Right ventricle myocardium superior (tissue), 1 donor: ENCODE measurements at regions not wholly inside any gene's neighbourhood (a gene's known extent, or its start where the extent isn't known, plus 50 kb on each side); places are given as distances from the start of the nearest gene placed in this dataset.

Experiments used
- ATAC-seq: fragments of 200-7000 bp; cut with Tn5 transposase; one replicate; pipeline ENCODE4 v1.9.1; 2020; ENCODE audit warnings: mild to moderate bottlenecking; ENCODE audit not compliant: poor library complexity
- DNase-seq: peaks from one replicate; pipeline ENCODE4 v3.0.0-alpha.2; 2020
- intact Hi-C: fragments of 100-400 bp; cut with DNase I; formaldehyde crosslinking; loops from one replicate; pipeline ENCODE4 v1.11.2; 2022
- donor health status: DM: no; HTN: yes; CAD: no; lungs with severe emphysema.

DNA sequence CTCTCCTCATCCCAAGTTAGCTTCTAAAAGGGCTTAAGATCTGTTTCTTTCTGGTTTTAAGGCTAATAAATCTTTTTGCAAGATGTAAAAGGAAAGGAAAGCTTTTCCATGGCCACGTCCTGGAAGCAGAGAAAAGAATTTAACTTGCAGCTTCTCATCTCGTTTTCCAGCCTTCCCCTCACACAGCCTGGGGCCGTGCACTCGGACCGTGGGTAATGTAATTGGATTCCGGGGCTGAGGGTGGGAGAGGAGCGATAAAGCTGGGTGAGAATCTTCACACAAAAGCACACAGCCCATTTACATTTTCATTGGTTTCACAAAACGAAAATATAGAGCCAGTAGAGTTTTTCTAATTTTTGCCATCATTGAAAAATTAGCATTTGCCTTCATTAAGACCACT is 91.2 kb downstream of the IRX2 start:
- intact Hi-C loops = no loop called here
- DNase-seq (no peak), ATAC-seq (no peak)

DNA sequence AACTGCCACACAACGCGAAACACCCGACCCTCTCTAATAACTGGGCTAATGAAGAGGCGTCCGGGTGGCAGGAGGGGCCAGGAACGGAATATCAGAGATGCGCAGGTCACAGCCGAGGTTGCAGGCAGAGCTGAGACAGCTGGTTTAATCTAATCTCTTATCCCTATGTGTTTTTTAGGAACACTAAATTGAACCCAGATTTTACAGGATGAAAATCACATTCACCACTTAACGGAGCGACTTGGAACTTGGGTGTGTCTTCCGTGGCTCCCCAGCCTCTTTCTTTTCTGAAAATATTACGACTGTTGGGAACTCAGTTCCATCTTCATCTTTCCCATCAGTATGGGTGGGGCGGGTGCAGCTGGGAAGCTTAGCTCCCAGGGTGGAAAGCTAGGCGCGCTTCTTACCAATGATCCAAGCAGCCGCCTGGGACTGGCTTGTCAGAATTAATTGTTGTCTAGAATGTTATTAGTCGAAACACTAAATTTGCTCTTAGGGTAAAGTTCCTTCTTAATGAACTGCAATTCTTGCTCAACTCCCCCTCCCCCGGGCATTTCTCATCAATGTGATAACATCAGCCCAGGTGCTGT is 92.5 kb downstream of the IRX2 start:
- intact Hi-C loops = no loop called here
- ATAC-seq = no peak

GRCh38 chr5:2658447-2658846 is 93.0 kb downstream of the IRX2 start:
- ATAC-seq (no peak), DNase-seq (no peak)
- intact Hi-C loops = no loop called here

More for the DNA sequence above, 92.5 kb downstream of the IRX2 start:
- no peak for DNase-seq

DNA sequence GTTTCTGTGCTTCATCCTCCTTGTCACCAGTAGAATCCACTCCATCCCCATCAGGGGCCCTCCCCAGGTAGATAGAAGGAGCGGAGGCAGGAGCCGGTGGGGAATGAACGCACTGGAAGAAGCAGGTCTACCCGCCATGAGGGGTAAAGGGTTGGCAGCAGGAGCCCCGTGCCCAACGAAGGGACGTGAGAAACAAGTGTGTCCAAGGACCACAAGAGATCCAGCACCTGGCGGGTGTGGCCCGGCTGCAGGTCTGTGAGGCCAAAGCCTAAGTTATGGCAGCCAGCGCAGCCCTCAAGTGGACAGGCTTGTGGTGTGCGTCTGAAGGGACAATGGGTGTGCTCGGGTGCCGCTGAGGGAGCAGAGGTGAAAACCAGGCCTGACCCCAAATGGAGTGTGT is 94.3 kb downstream of the IRX2 start:
- intact Hi-C loops = no loop called here
- no peak for ATAC-seq
- DNase-seq = no peak

DNA sequence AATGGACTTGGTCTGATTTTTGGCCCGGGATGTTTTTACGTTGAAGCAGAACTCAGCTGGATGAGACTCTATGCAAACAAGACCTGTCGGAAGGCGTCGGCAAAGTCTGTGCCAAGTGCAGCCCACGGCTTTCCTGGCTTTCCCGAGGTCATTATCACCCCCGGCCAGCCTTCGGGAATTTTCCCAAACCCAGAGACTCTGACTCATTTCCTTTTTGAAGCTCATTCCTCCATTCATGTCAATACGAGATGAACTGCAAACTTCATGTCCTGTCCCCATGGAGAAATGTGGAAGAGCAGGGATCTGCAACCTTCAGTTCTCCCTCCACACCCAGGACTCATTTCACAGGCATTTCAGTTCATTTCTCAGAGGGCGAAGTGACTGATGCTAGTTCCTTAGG is 95.3 kb downstream of the IRX2 start:
- ATAC-seq = no peak
- DNase-seq = no peak
- intact Hi-C loops = no loop called here

DNA sequence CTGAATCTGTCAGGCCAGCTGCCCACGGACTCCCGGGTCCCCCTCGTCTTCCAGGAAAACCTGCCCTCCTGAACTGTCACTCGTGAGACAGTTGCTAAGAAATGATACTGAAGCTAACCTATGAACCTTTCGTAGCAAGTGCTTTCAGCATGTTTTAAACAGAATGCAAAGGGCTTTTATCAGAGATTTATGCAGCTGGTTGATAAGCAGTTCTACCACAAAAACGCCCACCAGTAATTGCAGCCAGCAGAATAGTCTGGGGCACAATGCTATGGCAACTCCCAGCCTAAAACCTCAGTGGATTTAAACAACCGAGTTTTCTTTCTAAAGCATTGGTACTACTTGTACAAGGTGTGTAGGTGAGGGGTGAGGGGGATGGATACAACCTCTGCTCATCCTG is 97.5 kb downstream of the IRX2 start:
- DNase-seq (no peak), ATAC-seq (no peak)
- intact Hi-C loops = no loop called here

DNA sequence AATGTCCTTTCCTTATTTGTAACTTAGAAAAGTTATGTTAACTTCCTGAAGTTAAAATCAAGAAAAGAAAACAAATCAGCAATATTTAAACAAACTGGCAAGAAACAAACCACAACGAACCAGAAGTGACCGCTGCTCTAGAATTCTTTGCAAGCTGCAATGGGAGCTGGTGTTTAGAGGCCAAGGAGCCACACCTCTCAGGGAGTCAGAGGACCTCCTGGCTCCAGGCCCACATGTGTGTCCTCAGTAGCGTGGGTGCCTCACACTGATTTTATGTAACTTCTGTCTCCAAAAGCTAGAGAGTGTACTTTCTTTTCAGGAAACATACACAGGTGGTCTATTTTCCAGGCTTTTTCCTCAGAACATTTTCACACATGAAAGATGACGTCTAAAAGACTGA is 100.4 kb downstream of the IRX2 start:
- DNase-seq = no peak
- no peak for ATAC-seq
- intact Hi-C loops = no loop called here

DNA sequence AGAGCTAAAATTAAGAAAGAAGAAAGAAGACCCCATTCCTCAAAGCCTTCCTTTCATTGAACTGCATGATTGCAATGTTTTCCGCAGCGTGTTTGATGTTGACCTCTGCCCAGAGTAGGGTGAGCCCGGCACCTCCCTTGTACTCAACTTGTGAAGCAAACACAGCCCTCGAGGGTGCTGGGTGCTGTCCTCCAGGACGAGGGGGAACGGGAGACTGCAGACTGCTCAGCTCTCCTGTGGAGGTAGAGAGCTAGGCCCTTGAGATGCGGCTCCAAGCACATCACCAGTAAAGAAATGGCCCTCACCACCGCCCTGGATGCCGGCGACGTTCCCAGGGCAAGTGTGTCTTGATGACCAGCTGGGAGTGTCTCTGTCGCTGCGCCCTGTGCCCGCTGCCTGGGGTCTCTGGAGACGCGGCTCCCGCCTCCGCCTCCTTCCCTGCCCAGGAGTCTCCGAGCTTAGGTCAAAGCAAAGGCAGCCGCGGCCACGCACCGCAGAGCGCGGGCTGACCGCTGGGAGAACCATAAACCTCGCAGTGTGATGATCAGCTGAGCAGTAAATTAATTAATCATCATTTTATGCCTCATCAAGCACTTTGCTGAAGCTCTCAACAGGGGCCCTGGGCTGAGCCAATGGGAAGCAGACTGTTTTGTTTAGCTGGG is 108.7 kb downstream of the IRX2 start:
- no peak for ATAC-seq
- no peak for DNase-seq
- intact Hi-C loops = no loop called here

DNA sequence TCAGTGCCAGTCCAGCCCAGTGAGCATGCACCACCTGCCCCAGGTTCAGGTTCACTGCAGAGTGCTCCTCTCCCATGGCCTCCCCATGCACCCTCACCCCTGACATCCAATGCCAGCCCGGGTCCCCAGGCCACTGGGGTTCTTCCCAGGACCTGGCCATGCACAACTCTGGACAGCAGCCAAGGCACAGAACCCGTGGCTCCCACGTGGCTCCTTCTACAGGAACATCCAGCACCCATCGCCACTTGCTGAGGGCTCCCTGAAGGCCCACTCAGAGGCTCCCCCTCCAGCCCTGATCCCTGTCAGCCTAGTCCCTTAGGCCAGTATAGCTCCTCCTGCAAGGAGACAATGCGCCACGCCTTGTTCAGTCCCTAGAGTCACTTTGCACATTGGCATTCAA is 110.8 kb downstream of the IRX2 start:
- DNase-seq = no peak
- no peak for ATAC-seq
- intact Hi-C loops = no loop called here

DNA sequence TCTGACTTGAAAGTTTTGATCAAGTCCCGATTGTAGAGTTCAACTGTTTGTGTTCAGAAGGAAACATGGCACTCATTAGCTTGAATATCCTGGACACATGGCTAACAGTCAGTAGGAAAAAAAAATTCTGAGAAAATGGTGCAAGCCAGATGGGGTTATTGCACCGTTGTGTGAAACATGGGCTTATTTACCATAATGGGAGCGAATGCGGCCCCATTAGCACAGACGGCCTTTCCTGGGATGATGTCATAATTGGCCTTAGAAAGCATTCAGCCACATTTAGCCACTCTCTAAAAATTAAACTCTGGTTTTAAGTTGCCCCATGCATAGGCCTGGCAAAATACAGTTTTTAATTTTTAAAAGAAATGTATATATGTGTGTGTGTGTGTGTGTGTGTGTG is 112.1 kb downstream of the IRX2 start:
- ATAC-seq (no peak), DNase-seq (no peak)
- intact Hi-C loops = no loop called here

DNA sequence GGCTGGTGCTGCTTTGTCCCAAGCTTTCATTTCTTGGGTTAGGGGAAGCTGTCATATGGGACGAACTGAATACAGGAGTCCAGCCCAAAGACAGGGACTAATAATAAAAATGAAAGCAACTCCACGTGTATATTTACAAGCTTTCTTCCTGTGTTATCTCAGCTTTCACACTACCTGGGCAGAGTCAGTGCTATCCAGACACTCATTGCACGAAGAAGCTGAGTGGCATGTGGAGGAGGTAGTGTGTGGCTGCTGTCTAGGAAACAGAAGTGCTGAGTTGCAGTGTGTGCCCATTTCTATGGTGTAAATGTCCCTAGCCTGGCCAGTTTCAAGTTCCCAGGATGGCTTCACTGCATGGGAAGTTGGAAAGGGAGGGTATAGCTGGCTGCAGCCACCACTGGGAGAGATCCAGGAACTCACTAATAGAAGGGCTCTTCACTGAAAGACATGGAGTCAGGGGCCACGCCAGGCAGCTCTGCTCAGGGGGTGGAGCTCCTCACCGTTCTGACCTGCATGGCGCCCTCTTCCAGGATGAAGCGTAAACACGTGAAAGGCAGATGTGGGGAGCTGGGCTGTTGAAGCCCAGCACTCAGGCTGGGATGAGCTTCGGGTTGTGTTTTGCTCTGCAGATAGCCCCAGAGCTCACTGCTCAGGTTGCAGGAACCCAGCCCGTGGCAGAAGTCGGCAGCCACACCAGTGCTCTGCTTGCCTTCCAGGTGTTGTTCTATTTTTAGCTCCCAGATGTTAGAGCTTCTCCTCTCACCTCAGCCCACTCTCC is 116.9 kb downstream of the IRX2 start:
- ATAC-seq = no peak
- no peak for DNase-seq
- intact Hi-C loops = no loop called here

DNA sequence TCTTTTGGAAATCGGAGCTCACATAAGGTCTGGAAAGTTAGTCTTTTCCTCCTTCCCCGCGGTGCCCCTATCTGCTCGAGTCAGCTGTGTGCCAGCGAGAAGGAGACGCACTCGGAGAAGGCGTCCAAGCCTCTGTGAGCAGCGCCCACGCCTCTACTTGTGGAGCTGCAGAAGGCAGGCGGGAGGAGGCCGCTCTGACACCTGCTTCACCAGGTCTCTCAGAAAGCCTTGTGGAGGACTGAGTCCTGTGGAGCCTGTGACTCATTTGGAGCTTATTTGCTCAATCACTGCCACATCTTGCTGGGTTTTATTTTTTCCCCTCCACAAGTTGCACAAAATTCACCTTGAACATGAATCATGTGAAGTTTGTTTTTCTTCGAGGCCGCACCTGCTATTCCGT is 117.5 kb downstream of the IRX2 start:
- ATAC-seq (no peak), DNase-seq (no peak)
- intact Hi-C loops = no loop called here

GRCh38 chr5:2631758-2632157 is 119.7 kb downstream of the IRX2 start:
- no peak for ATAC-seq
- DNase-seq = no peak
- intact Hi-C loops = no loop called here

GRCh38 chr5:2629045-2629444 is 122.4 kb downstream of the IRX2 start:
- intact Hi-C loops = no loop called here
- ATAC-seq = no peak
- DNase-seq = no peak

GRCh38 chr5:2627867-2628266 is 123.6 kb downstream of the IRX2 start:
- intact Hi-C loops = no loop called here
- ATAC-seq = no peak
- no peak for DNase-seq

GRCh38 chr5:2626572-2626971 is 124.9 kb downstream of the IRX2 start:
- ATAC-seq = no peak
- intact Hi-C loops = no loop called here
- no peak for DNase-seq

DNA sequence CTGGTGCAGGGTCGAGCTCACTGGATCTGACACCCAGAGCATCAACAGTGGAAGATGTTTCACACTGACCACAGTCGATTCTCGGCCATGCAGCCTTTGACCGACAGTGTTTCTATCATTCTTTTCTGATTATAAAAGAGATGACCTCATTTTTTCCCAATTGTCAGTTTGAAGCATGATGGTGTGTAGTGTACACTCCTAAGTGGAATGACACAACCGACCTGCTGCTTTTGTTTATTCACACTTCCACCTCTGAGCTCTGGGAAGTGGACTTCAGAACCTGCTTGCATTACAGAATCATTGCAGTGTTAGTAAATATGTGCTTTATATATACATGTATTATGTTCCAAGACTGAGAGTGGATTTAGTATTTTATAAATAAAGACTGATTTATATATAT is 128.6 kb downstream of the IRX2 start:
- no peak for DNase-seq
- ATAC-seq = no peak
- intact Hi-C loops = no loop called here

DNA sequence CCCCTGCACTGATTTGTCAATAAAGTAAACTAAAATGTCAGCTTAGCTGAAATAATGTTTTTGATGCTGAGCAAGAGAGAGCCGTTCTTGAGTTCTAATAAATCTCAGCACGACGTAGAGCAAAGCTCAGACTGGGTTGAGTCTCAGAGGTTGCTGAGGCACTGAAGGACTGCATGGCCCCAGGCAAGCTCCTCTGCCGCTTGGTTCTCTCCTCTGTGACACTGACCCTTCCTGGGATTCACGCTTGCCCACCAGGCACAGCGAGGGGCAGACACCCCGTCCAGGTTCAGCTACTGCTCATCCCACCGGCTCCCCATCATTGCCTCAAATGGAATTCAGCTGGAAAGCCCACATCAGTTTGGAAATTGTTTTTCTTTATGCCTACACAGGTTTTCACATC is 129.8 kb downstream of the IRX2 start:
- intact Hi-C loops = no loop called here
- no peak for ATAC-seq
- DNase-seq = no peak

- intact Hi-C loops = no loop called here
- ATAC-seq (no peak), DNase-seq (no peak)
These were observed 132.3 kb downstream of the IRX2 start for GRCh38 chr5:2619216-2619615.

DNA sequence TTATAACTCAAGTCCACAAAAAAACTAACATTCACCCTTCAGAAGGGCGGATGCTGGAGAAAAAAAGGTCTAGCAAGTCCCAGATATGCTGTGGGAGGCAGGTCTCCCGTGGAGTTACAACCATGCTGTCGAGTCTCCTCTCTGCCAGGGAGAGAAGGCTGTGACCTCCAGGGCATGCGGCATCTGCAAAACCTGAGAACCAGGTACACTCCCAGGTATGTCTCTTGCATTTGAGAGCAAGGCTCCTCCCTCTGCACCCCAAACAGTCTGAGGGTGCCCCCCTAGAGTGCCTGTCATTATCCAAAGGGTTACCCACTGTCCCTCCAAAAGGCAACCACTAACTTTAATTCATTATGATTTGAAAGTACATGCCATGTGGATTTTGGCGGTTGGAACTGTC is 134.0 kb downstream of the IRX2 start:
- no peak for ATAC-seq
- intact Hi-C loops = no loop called here

More for the DNA sequence above, 134.0 kb downstream of the IRX2 start:
- no peak for DNase-seq
